ENCODE measurements at regions not wholly inside any gene's neighbourhood (a gene's known extent, or its start where the extent isn't known, plus 50 kb on each side); places are given as distances from the start of the nearest gene placed in this dataset.

DNA sequence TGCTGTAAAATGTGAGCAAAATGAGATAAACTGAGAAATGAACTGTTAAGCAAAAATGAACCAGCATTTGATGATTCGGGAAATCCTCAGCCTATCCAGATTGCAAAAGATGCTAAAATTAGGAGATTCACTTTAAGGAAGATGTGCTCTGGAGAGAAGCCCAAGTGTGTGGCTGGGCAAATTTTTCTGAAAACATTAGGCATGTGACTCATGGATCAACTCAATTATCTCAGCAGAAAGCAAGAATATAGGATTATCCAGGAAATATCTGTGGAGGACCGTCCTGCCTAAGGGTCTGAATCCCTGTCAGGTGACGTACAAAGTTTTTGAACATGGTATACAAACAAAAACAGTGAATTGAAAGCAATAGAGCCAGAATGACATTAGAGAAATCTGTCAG, 1268.3 kb upstream of the TMEFF2 start:
- TF ChIP-seq, protein P1, sequence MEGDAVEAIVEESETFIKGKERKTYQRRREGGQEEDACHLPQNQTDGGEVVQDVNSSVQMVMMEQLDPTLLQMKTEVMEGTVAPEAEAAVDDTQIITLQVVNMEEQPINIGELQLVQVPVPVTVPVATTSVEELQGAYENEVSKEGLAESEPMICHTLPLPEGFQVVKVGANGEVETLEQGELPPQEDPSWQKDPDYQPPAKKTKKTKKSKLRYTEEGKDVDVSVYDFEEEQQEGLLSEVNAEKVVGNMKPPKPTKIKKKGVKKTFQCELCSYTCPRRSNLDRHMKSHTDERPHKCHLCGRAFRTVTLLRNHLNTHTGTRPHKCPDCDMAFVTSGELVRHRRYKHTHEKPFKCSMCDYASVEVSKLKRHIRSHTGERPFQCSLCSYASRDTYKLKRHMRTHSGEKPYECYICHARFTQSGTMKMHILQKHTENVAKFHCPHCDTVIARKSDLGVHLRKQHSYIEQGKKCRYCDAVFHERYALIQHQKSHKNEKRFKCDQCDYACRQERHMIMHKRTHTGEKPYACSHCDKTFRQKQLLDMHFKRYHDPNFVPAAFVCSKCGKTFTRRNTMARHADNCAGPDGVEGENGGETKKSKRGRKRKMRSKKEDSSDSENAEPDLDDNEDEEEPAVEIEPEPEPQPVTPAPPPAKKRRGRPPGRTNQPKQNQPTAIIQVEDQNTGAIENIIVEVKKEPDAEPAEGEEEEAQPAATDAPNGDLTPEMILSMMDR (conservative IDR thresholded peaks at IDR 0.05; ENCODE audit: low read depth, low read length), result no peak
- TF ChIP-seq EZH2phosphoT487 (IDR thresholded peaks at IDR 0.05; ENCODE audit: borderline replicate concordance, low read length) (no peak), EZH2 (IDR thresholded peaks at IDR 0.05; ENCODE audit: low read length, unreplicated experiment) (no peak)
